GM12878 (cell line): ENCODE measurements at regions not wholly inside any gene's neighbourhood (a gene's known extent, or its start where the extent isn't known, plus 50 kb on each side); places are given as distances from the start of the nearest gene placed in this dataset.

Experiments used
- ATAC-seq: fragments of 200-7000 bp; cut with Tn5 transposase; 3 replicates; pipeline ENCODE4 v1.9.1; 2020; ENCODE audit warnings: mild to moderate bottlenecking, moderate library complexity
- BruUV-seq: library from RNA; stranded (reverse); fragments of 400-500 nt; replicated peaks from 2 replicates; lab custom pipeline; 2021; lab: Mats Ljungman, UMichigan
- CTCF ChIA-PET: fragments of 300-600 bp; sonication (Branson Sonifier 250); formaldehyde crosslinking; extraction: SDS; loops from one replicate; lab custom pipeline; 2021; ENCODE audit warnings: inconsistent platforms; lab: Yijun Ruan, JAX
- POLR2A ChIA-PET: fragments of 350-600 bp; formaldehyde crosslinking; extraction: SDS; loops from one replicate; lab custom pipeline; 2021; ENCODE audit warnings: inconsistent platforms; lab: Charles Lee
- RAD21 ChIA-PET: fragments of 300-600 bp; sonication (Branson Sonifier 250); formaldehyde crosslinking; loops from one replicate; lab custom pipeline; 2023; ENCODE audit warnings: antibody characterized with exemption; ENCODE audit not compliant: unreplicated experiment; lab: Charles Lee
- SMC1A ChIA-PET: fragments of 300-600 bp; sonication (Branson Sonifier 250); formaldehyde crosslinking; loops from one replicate; lab custom pipeline; 2023; ENCODE audit not compliant: unreplicated experiment, uncharacterized antibody; lab: Charles Lee
- DNase-seq: peaks from one replicate; pipeline ENCODE4 v3.0.0-alpha.2; 2011; ENCODE audit warnings: low read depth, low spot score
- FAIRE-seq: peaks from 3 replicates; lab custom pipeline; 2011; peaks lifted over from hg19 to GRCh38; lab: Jason Lieb, UNC
- H2AFZ ChIP-seq: 2 replicates; pipeline ENCODE4 v1.6.0; 2011; ENCODE audit warnings: low read depth, low read length, control low read depth; ENCODE audit not compliant: control insufficient read depth
- H3K27ac ChIP-seq: 2 replicates; pipeline ENCODE4 v1.5.1; 2011; ENCODE audit warnings: control low read depth; ENCODE audit not compliant: control insufficient read depth, insufficient read depth
- H3K27me3 ChIP-seq, 2 experiments: replicated peaks in 1 of 2; 2 replicates each; pipeline versions ENCODE4 v1.6.0 to v1.6.1; 2011; ENCODE audit warnings: low read length in 1 of 2; ENCODE audit not compliant: control insufficient read depth in 2 of 2, insufficient read depth in 2 of 2
- H3K36me3 ChIP-seq, 2 experiments: 2 replicates each; pipeline ENCODE4 v1.5.1; 2011; ENCODE audit warnings: low read length in 1 of 2; ENCODE audit not compliant: control insufficient read depth in 2 of 2, insufficient read depth in 2 of 2
- H3K4me1 ChIP-seq: 2 replicates; pipeline ENCODE4 v1.6.1; 2011; ENCODE audit warnings: mild to moderate bottlenecking, low read length, moderate library complexity, mixed read lengths; ENCODE audit not compliant: control insufficient read depth, insufficient read depth
- H3K4me2 ChIP-seq: 2 replicates; pipeline ENCODE4 v1.6.0; 2011; ENCODE audit warnings: control low read depth; ENCODE audit not compliant: control insufficient read depth, insufficient read depth
- H3K4me3 ChIP-seq: fragments of 200-600 bp; sonication (generic); 2 replicates; pipeline ENCODE4 v1.5.1; 2016
- H3K79me2 ChIP-seq: 2 replicates; pipeline ENCODE4 v1.6.0; 2011; ENCODE audit warnings: low read length; ENCODE audit not compliant: control insufficient read depth, insufficient read depth
- H3K9ac ChIP-seq: 2 replicates; pipeline ENCODE4 v1.8.0; 2011; ENCODE audit warnings: low read length, control low read depth, mixed read lengths; ENCODE audit not compliant: control insufficient read depth, insufficient read depth
- H3K9me3 ChIP-seq: replicated peaks from 3 replicates; pipeline ENCODE4 v1.5.1; 2011; ENCODE audit warnings: mild to moderate bottlenecking, low read length; ENCODE audit not compliant: control insufficient read depth, insufficient read depth
- H4K20me1 ChIP-seq: 2 replicates; pipeline ENCODE4 v1.6.0; 2011; ENCODE audit not compliant: control insufficient read depth, insufficient read depth
- ASH2L ChIP-seq: fragments of 300-600, 200-600 bp; sonication (generic); IDR thresholded peaks from 2 replicates; pipeline ENCODE4 v1.6.1; 2017; ENCODE audit warnings: low read depth, mild to moderate bottlenecking, borderline replicate concordance
- CBX5 ChIP-seq: sonication (generic); IDR thresholded peaks from 2 replicates; pipeline ENCODE4 v1.6.1; 2016; ENCODE audit warnings: low read depth, moderate library complexity, mild to moderate bottlenecking, inconsistent platforms
- IKZF2 ChIP-seq, 2 experiments: fragments of 450-650 bp; IDR thresholded peaks; 2 replicates each; pipeline ENCODE4 v1.6.1; 2017; ENCODE audit warnings: mild to moderate bottlenecking in 2 of 2, moderate library complexity in 2 of 2
- IRF4 ChIP-seq: IDR thresholded peaks from 2 replicates; pipeline ENCODE4 v1.6.1; 2011; ENCODE audit warnings: low read depth, low read length
- KDM1A ChIP-seq: fragments of 200-600 bp; sonication (generic); IDR thresholded peaks from 2 replicates; pipeline ENCODE4 v1.6.1; 2016; ENCODE audit warnings: borderline replicate concordance
- NFYA ChIP-seq: IDR thresholded peaks from 2 replicates; pipeline ENCODE4 v1.6.1; 2011; ENCODE audit warnings: low read depth, mild to moderate bottlenecking, low read length, improper control_type of control experiment, borderline replicate concordance
- NR2F1 ChIP-seq: fragments of 450-650 bp; conservative IDR thresholded peaks from 2 replicates; pipeline ENCODE4 v1.6.1; 2017; ENCODE audit warnings: mild to moderate bottlenecking
- TAF1 ChIP-seq: IDR thresholded peaks from 2 replicates; pipeline ENCODE4 v1.6.1; 2011; ENCODE audit warnings: mild to moderate bottlenecking, low read depth, low read length, borderline replicate concordance
- TBL1XR1 ChIP-seq: IDR thresholded peaks from 2 replicates; pipeline ENCODE4 v1.6.1; 2012; ENCODE audit warnings: low read depth, low read length, improper control_type of control experiment
- ZNF217 ChIP-seq: fragments of 450-650 bp; IDR thresholded peaks from 2 replicates; pipeline ENCODE4 v1.6.1; 2017; ENCODE audit warnings: antibody characterized with exemption, mild to moderate bottlenecking
- ZNF274 ChIP-seq: IDR thresholded peaks from one replicate; pipeline ENCODE4 v1.8.0; 2011; ENCODE audit not compliant: insufficient read length, insufficient read depth
- ZNF384 ChIP-seq: IDR thresholded peaks from 2 replicates; pipeline ENCODE4 v1.6.1; 2012; ENCODE audit warnings: low read depth, mild to moderate bottlenecking, low read length, improper control_type of control experiment, borderline replicate concordance
- ZNF622 ChIP-seq: fragments of 450-650 bp; IDR thresholded peaks from 2 replicates; pipeline ENCODE4 v1.6.1; 2017; ENCODE audit warnings: mild to moderate bottlenecking, inconsistent platforms
- WGBS: methylation state at CpG from one replicate; pipeline ENCODE4 v1.1.6; 2016; ENCODE audit warnings: low lambda C conversion rate; ENCODE audit not compliant: insufficient replicate concordance, insufficient coverage; ENCODE audit errors: missing lambda C conversion rate; 5-methylcytosine and 5-hydroxymethylcytosine counted together
- in situ Hi-C: fragments of 300-500 bp; cut with MboI; formaldehyde crosslinking; loops from 9 replicates; pipeline ENCODE4 v1.14.3; 2018; ENCODE audit warnings: mixed read lengths
- intact Hi-C: fragments of 100-400 bp; cut with micrococcal nuclease; formaldehyde crosslinking; loops from one replicate; pipeline ENCODE4 v1.14.2; 2022; ENCODE audit not compliant: unreplicated experiment
- TF ChIP-seq, protein P1 (sequence below), 3 experiments: IDR thresholded peaks in 2 of 3; conservative IDR thresholded peaks in 1 of 3; 2 replicates each; pipeline ENCODE4 v1.5.1; 2011; ENCODE audit warnings: low read depth in 3 of 3, low read length in 3 of 3, mild to moderate bottlenecking in 3 of 3, control low read depth in 2 of 3, moderate library complexity in 2 of 3, inconsistent platforms in 1 of 3, mixed read lengths in 1 of 3; ENCODE audit not compliant: control insufficient read depth in 2 of 3, insufficient read depth in 1 of 3; ENCODE audit errors: extremely low read depth in 1 of 3
- TF ChIP-seq, protein P2 (sequence below): fragments of 450-650 bp; IDR thresholded peaks from 2 replicates; pipeline ENCODE4 v1.6.1; 2017; ENCODE audit warnings: mild to moderate bottlenecking, low read depth, inconsistent platforms; ENCODE audit not compliant: poor library complexity, severe bottlenecking
- TF ChIP-seq, protein P3 (sequence below): IDR thresholded peaks from 2 replicates; pipeline ENCODE4 v1.6.1; 2011; ENCODE audit warnings: low read depth, mild to moderate bottlenecking, low read length, moderate library complexity, borderline replicate concordance; ENCODE audit errors: extremely low read depth

GRCh38 chr2:146642066-146642465 lies 1202.8 kb upstream of the ACVR2A start:
- H3K27ac ChIP-seq: no peak overlapping the region
- intact Hi-C loops (no loop called here), in situ Hi-C loops (no loop called here)
- H3K9ac ChIP-seq: no peak overlapping the region
- SMC1A ChIA-PET: interaction anchor here (0.8 to 1.3 kb wide), 2 partner anchors 9 to 180 kb away, joined by 3 read pairs; no protein-coding TSS in a partner anchor
- no peak overlapping the region for H3K4me2 ChIP-seq
- H4K20me1 ChIP-seq: no peaks in the 10 kb centered on the region
- no peak for DNase-seq
- no peaks in the 10 kb centered on the region for H3K4me1 ChIP-seq
- no peaks in the 10 kb centered on the region for H3K27me3 ChIP-seq
- no peaks in the 10 kb centered on the region for H3K36me3 ChIP-seq
- FAIRE-seq: no peak
- POLR2A ChIA-PET: no interaction called here
- ATAC-seq: no peak
- no peak overlapping the region for H2AFZ ChIP-seq
- 7% methylated on average over 4 of the region's 4 CpGs for WGBS
- no peaks in the 10 kb centered on the region for H3K9me3 ChIP-seq
- no peak overlapping the region for H3K4me3 ChIP-seq
- RAD21 ChIA-PET: no interaction called here
- H3K79me2 ChIP-seq: no peaks in the 10 kb centered on the region
- CTCF ChIA-PET: no interaction called here
- BruUV-seq: no TSS peak
- TF ChIP-seq ZNF217: no peak
- no peak for TF ChIP-seq NFYA
- no peak for TF ChIP-seq NR2F1
- TF ChIP-seq, protein P1, sequence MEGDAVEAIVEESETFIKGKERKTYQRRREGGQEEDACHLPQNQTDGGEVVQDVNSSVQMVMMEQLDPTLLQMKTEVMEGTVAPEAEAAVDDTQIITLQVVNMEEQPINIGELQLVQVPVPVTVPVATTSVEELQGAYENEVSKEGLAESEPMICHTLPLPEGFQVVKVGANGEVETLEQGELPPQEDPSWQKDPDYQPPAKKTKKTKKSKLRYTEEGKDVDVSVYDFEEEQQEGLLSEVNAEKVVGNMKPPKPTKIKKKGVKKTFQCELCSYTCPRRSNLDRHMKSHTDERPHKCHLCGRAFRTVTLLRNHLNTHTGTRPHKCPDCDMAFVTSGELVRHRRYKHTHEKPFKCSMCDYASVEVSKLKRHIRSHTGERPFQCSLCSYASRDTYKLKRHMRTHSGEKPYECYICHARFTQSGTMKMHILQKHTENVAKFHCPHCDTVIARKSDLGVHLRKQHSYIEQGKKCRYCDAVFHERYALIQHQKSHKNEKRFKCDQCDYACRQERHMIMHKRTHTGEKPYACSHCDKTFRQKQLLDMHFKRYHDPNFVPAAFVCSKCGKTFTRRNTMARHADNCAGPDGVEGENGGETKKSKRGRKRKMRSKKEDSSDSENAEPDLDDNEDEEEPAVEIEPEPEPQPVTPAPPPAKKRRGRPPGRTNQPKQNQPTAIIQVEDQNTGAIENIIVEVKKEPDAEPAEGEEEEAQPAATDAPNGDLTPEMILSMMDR (IDR thresholded peaks at IDR 0.05 in 2 of 3, conservative IDR thresholded peaks at IDR 0.05 in 1 of 3; ENCODE audit: control insufficient read depth in 2 of 3, extremely low read depth in 1 of 3, insufficient read depth in 1 of 3, low read depth in 3 of 3, low read length in 3 of 3): no peak
- no peak for TF ChIP-seq IKZF2 (IDR thresholded peaks at IDR 0.05)
- TF ChIP-seq TAF1: no peak
- TF ChIP-seq ASH2L: no peak
- TF ChIP-seq ZNF622: no peak
- TF ChIP-seq, protein P2, sequence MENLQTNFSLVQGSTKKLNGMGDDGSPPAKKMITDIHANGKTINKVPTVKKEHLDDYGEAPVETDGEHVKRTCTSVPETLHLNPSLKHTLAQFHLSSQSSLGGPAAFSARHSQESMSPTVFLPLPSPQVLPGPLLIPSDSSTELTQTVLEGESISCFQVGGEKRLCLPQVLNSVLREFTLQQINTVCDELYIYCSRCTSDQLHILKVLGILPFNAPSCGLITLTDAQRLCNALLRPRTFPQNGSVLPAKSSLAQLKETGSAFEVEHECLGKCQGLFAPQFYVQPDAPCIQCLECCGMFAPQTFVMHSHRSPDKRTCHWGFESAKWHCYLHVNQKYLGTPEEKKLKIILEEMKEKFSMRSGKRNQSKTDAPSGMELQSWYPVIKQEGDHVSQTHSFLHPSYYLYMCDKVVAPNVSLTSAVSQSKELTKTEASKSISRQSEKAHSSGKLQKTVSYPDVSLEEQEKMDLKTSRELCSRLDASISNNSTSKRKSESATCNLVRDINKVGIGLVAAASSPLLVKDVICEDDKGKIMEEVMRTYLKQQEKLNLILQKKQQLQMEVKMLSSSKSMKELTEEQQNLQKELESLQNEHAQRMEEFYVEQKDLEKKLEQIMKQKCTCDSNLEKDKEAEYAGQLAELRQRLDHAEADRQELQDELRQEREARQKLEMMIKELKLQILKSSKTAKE: no peak
- no peak for TF ChIP-seq CBX5
- TF ChIP-seq IRF4: no peak
- TF ChIP-seq, protein P3, sequence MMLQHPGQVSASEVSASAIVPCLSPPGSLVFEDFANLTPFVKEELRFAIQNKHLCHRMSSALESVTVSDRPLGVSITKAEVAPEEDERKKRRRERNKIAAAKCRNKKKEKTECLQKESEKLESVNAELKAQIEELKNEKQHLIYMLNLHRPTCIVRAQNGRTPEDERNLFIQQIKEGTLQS: no peak
- TF ChIP-seq KDM1A: no peak
- no peak for TF ChIP-seq TBL1XR1
- TF ChIP-seq ZNF384: no peak
- no peak for TF ChIP-seq ZNF274
